GM12878 (cell line): ENCODE measurements at regions not wholly inside any gene's neighbourhood (a gene's known extent, or its start where the extent isn't known, plus 50 kb on each side); places are given as distances from the start of the nearest gene placed in this dataset.

Experiments used
- ATAC-seq: fragments of 200-7000 bp; cut with Tn5 transposase; 3 replicates; pipeline ENCODE4 v1.9.1; 2020; ENCODE audit warnings: mild to moderate bottlenecking, moderate library complexity
- BruUV-seq: library from RNA; stranded (reverse); fragments of 400-500 nt; replicated peaks from 2 replicates; lab custom pipeline; 2021; lab: Mats Ljungman, UMichigan
- CTCF ChIA-PET: fragments of 300-600 bp; sonication (Branson Sonifier 250); formaldehyde crosslinking; extraction: SDS; loops from one replicate; lab custom pipeline; 2021; ENCODE audit warnings: inconsistent platforms; lab: Yijun Ruan, JAX
- POLR2A ChIA-PET: fragments of 350-600 bp; formaldehyde crosslinking; extraction: SDS; loops from one replicate; lab custom pipeline; 2021; ENCODE audit warnings: inconsistent platforms; lab: Charles Lee
- RAD21 ChIA-PET: fragments of 300-600 bp; sonication (Branson Sonifier 250); formaldehyde crosslinking; loops from one replicate; lab custom pipeline; 2023; ENCODE audit warnings: antibody characterized with exemption; ENCODE audit not compliant: unreplicated experiment; lab: Charles Lee
- SMC1A ChIA-PET: fragments of 300-600 bp; sonication (Branson Sonifier 250); formaldehyde crosslinking; loops from one replicate; lab custom pipeline; 2023; ENCODE audit not compliant: unreplicated experiment, uncharacterized antibody; lab: Charles Lee
- DNase-seq: peaks from one replicate; pipeline ENCODE4 v3.0.0-alpha.2; 2011; ENCODE audit warnings: low read depth, low spot score
- FAIRE-seq: peaks from 3 replicates; lab custom pipeline; 2011; peaks lifted over from hg19 to GRCh38; lab: Jason Lieb, UNC
- H2AFZ ChIP-seq: 2 replicates; pipeline ENCODE4 v1.6.0; 2011; ENCODE audit warnings: low read depth, low read length, control low read depth; ENCODE audit not compliant: control insufficient read depth
- H3K27ac ChIP-seq: 2 replicates; pipeline ENCODE4 v1.5.1; 2011; ENCODE audit warnings: control low read depth; ENCODE audit not compliant: control insufficient read depth, insufficient read depth
- H3K27me3 ChIP-seq, 2 experiments: replicated peaks in 1 of 2; 2 replicates each; pipeline versions ENCODE4 v1.6.0 to v1.6.1; 2011; ENCODE audit warnings: low read length in 1 of 2; ENCODE audit not compliant: control insufficient read depth in 2 of 2, insufficient read depth in 2 of 2
- H3K36me3 ChIP-seq, 2 experiments: 2 replicates each; pipeline ENCODE4 v1.5.1; 2011; ENCODE audit warnings: low read length in 1 of 2; ENCODE audit not compliant: control insufficient read depth in 2 of 2, insufficient read depth in 2 of 2
- H3K4me1 ChIP-seq: 2 replicates; pipeline ENCODE4 v1.6.1; 2011; ENCODE audit warnings: mild to moderate bottlenecking, low read length, moderate library complexity, mixed read lengths; ENCODE audit not compliant: control insufficient read depth, insufficient read depth
- H3K4me2 ChIP-seq: 2 replicates; pipeline ENCODE4 v1.6.0; 2011; ENCODE audit warnings: control low read depth; ENCODE audit not compliant: control insufficient read depth, insufficient read depth
- H3K4me3 ChIP-seq: fragments of 200-600 bp; sonication (generic); 2 replicates; pipeline ENCODE4 v1.5.1; 2016
- H3K79me2 ChIP-seq: 2 replicates; pipeline ENCODE4 v1.6.0; 2011; ENCODE audit warnings: low read length; ENCODE audit not compliant: control insufficient read depth, insufficient read depth
- H3K9ac ChIP-seq: 2 replicates; pipeline ENCODE4 v1.8.0; 2011; ENCODE audit warnings: low read length, control low read depth, mixed read lengths; ENCODE audit not compliant: control insufficient read depth, insufficient read depth
- H3K9me3 ChIP-seq: replicated peaks from 3 replicates; pipeline ENCODE4 v1.5.1; 2011; ENCODE audit warnings: mild to moderate bottlenecking, low read length; ENCODE audit not compliant: control insufficient read depth, insufficient read depth
- H4K20me1 ChIP-seq: 2 replicates; pipeline ENCODE4 v1.6.0; 2011; ENCODE audit not compliant: control insufficient read depth, insufficient read depth
- CBX5 ChIP-seq: sonication (generic); IDR thresholded peaks from 2 replicates; pipeline ENCODE4 v1.6.1; 2016; ENCODE audit warnings: low read depth, moderate library complexity, mild to moderate bottlenecking, inconsistent platforms
- MTA3 ChIP-seq: IDR thresholded peaks from 2 replicates; pipeline ENCODE4 v1.6.1; 2012; ENCODE audit warnings: low read length, inconsistent platforms, borderline replicate concordance
- NR2F1 ChIP-seq: fragments of 450-650 bp; conservative IDR thresholded peaks from 2 replicates; pipeline ENCODE4 v1.6.1; 2017; ENCODE audit warnings: mild to moderate bottlenecking
- RAD21 ChIP-seq: IDR thresholded peaks from 2 replicates; pipeline ENCODE4 v1.6.1; 2011; ENCODE audit warnings: mild to moderate bottlenecking, low read depth, low read length, moderate library complexity; ENCODE audit not compliant: insufficient read depth
- RB1 ChIP-seq: fragments of 450-650 bp; formaldehyde crosslinking; IDR thresholded peaks from 2 replicates; pipeline ENCODE4 v1.6.1; 2017; ENCODE audit warnings: mild to moderate bottlenecking, borderline replicate concordance
- RFX5 ChIP-seq: IDR thresholded peaks from 2 replicates; pipeline ENCODE4 v1.6.1; 2011; ENCODE audit warnings: low read depth, low read length, improper control_type of control experiment
- SIN3A ChIP-seq: IDR thresholded peaks from 2 replicates; pipeline ENCODE4 v1.6.1; 2012; ENCODE audit warnings: low read depth, low read length, improper control_type of control experiment
- SIX5 ChIP-seq: IDR thresholded peaks from 2 replicates; pipeline ENCODE4 v1.6.1; 2011; ENCODE audit warnings: mild to moderate bottlenecking, low read depth, low read length, moderate library complexity; ENCODE audit not compliant: severe bottlenecking
- SMAD5 ChIP-seq: IDR thresholded peaks from 2 replicates; pipeline ENCODE4 v1.6.1; 2016; ENCODE audit warnings: antibody characterized with exemption, low read depth
- YBX1 ChIP-seq: fragments of 450-650 bp; IDR thresholded peaks from 2 replicates; pipeline ENCODE4 v1.6.1; 2016; ENCODE audit warnings: antibody characterized with exemption
- WGBS: methylation state at CpG from one replicate; pipeline ENCODE4 v1.1.6; 2016; ENCODE audit warnings: low lambda C conversion rate; ENCODE audit not compliant: insufficient replicate concordance, insufficient coverage; ENCODE audit errors: missing lambda C conversion rate; 5-methylcytosine and 5-hydroxymethylcytosine counted together
- in situ Hi-C: fragments of 300-500 bp; cut with MboI; formaldehyde crosslinking; loops from 9 replicates; pipeline ENCODE4 v1.14.3; 2018; ENCODE audit warnings: mixed read lengths
- intact Hi-C: fragments of 100-400 bp; cut with micrococcal nuclease; formaldehyde crosslinking; loops from one replicate; pipeline ENCODE4 v1.14.2; 2022; ENCODE audit not compliant: unreplicated experiment
- TF ChIP-seq, protein P1 (sequence below): IDR thresholded peaks from 2 replicates; pipeline ENCODE4 v1.6.1; 2011; ENCODE audit warnings: low read depth, mild to moderate bottlenecking, low read length, moderate library complexity, borderline replicate concordance; ENCODE audit errors: extremely low read depth
- TF ChIP-seq, protein P2 (sequence below): IDR thresholded peaks from 2 replicates; pipeline ENCODE4 v1.6.1; 2012; ENCODE audit warnings: low read depth, low read length, improper control_type of control experiment

DNA sequence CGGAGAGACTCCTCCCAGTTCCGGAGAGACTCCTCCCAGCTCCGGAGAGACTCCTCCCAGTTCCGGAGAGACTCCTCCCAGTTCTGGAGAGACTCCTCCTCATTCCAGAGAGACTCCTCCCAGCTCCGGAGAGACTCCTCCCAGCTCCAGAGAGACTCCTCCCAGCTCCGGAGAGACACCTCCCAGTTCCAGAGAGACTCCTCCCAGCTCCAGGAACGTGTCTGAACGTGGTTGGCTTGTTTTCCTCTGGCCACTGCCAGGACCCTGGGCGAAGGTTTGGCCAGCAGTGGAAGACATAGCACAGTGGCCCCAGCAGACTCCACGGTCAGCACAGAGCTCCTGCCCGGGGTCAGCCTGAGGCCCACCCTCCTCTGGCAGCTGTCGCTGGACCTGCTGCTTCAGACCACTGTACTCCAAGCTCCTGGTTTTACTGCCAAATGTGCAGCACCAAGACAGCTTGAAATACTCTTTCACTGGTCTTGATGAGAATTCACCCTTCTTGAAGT, 122.3 kb upstream of the AFDN start (continued):
- TF ChIP-seq, protein P1, sequence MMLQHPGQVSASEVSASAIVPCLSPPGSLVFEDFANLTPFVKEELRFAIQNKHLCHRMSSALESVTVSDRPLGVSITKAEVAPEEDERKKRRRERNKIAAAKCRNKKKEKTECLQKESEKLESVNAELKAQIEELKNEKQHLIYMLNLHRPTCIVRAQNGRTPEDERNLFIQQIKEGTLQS: no peak

DNA sequence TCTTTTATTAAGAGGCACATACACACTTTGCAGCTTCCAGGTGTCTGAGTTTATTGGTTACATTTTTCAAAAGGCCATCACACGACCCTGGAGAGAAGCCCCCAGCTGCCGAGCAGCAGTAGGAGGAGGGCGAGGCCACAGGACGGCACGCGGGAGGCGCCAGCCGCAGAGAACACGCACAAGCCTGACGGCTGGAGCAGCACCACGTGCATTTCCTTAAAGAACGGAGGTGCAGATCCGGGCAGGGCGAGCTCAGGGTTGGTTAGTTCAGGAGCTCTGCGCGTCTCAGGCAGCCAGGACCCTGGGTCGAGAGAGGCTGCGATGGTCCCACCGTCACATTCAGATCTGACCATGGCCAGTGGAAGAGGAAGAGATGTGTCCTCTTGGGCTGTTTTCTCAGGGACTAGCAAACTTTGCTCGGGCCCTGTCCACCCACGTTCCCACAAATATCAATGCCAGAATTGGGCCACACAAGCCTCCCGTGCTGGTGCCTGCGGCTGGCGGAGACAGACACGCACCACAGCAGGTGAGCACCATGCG, 121.4 kb upstream of the AFDN start:
- ChIA-PET RAD21 (no interaction called here), CTCF (interaction anchor here (0.6 kb wide), 1 partner anchor 123 kb away, joined by 3 read pairs; no protein-coding TSS in a partner anchor)
- DNase-seq: no peak

More for the DNA sequence above, 121.4 kb upstream of the AFDN start:
- Histone ChIP-seq H3K27me3 (peaks cover 6 to 7% of the 10 kb centered on the region in 2 experiments), H3K9me3 (no peaks in the 10 kb centered on the region), H3K36me3 (no peaks in the 10 kb centered on the region), H2AFZ (no peak overlapping the region), H3K4me3 (no peak overlapping the region)
- no peak for ATAC-seq
- in situ Hi-C loops (no loop called here), intact Hi-C loops (no loop called here)
- POLR2A ChIA-PET: no interaction called here
- WGBS: 64% methylated on average over 26 of the region's 26 CpGs
- TF ChIP-seq NR2F1 (no peak), RB1 (no peak), MTA3 (no peak), SMAD5 (no peak), SIN3A (no peak), SIX5 (no peak), RAD21 (no peak), CBX5 (no peak), RFX5 (no peak), YBX1 (no peak)
- TF ChIP-seq, protein P2, sequence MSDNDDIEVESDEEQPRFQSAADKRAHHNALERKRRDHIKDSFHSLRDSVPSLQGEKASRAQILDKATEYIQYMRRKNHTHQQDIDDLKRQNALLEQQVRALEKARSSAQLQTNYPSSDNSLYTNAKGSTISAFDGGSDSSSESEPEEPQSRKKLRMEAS: no peak
- TF ChIP-seq, all 136 proteins: peak for 0
- FAIRE-seq: no peak
- H3K9ac ChIP-seq: no peak overlapping the region
- H3K27ac ChIP-seq: no peak overlapping the region
- H3K4me1 ChIP-seq: peaks cover 9% of the 10 kb centered on the region; the same call in 1 of the 2 replicates
- no peaks in the 10 kb centered on the region for H4K20me1 ChIP-seq
- SMC1A ChIA-PET: no interaction called here
- no TSS peak for BruUV-seq
- H3K4me2 ChIP-seq: no peak overlapping the region
- no peaks in the 10 kb centered on the region for H3K79me2 ChIP-seq
